ENCODE measurements at regions not wholly inside any gene's neighbourhood (a gene's known extent, or its start where the extent isn't known, plus 50 kb on each side); places are given as distances from the start of the nearest gene placed in this dataset.

DNA sequence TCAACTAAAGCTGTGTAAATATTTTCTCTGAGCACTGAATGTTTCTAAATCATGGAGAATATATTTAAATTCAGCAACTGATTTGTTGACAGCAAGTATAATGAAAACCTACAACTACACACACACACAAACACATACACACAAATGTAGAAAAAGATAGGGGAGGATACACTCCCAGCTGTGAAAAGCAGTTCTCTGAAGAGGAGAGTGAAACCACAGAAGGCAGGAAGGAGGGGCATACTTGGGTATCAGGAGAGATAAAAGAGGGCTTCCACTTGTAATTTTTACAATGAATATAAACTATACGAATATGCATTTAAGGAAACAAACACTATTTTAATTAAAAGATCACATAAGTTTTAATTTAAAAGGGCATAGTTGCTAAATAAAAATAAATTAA is 227.8 kb upstream of the SLC24A2 start:
- TF ChIP-seq, protein P1, sequence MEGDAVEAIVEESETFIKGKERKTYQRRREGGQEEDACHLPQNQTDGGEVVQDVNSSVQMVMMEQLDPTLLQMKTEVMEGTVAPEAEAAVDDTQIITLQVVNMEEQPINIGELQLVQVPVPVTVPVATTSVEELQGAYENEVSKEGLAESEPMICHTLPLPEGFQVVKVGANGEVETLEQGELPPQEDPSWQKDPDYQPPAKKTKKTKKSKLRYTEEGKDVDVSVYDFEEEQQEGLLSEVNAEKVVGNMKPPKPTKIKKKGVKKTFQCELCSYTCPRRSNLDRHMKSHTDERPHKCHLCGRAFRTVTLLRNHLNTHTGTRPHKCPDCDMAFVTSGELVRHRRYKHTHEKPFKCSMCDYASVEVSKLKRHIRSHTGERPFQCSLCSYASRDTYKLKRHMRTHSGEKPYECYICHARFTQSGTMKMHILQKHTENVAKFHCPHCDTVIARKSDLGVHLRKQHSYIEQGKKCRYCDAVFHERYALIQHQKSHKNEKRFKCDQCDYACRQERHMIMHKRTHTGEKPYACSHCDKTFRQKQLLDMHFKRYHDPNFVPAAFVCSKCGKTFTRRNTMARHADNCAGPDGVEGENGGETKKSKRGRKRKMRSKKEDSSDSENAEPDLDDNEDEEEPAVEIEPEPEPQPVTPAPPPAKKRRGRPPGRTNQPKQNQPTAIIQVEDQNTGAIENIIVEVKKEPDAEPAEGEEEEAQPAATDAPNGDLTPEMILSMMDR (IDR thresholded peaks at IDR 0.05) = no peak
- no peak for TF ChIP-seq POLR2A (IDR thresholded peaks at IDR 0.05)
- TF ChIP-seq POLR2AphosphoS5 (IDR thresholded peaks at IDR 0.05; ENCODE audit: insufficient read depth in 1 of 2, low read depth in 1 of 2) = no peak
